Neural cell (in vitro differentiated cells): ENCODE measurements at regions not wholly inside any gene's neighbourhood (a gene's known extent, or its start where the extent isn't known, plus 50 kb on each side); places are given as distances from the start of the nearest gene placed in this dataset.

Source experiments
- H2AFZ ChIP-seq: fragments of 200-600, 300-800 bp; sonication (generic), shearing (Covaris generic); 2 replicates; pipeline ENCODE4 v1.6.0; 2014; ENCODE audit warnings: low read depth, mild to moderate bottlenecking, antibody characterized with exemption, low read length, moderate library complexity
- H3F3A ChIP-seq: fragments of 200-600 bp; shearing (Covaris generic); 2 replicates; pipeline ENCODE4 v1.6.1; 2016; ENCODE audit warnings: mild to moderate bottlenecking, moderate library complexity, mixed read lengths, antibody characterized with exemption, low read length; ENCODE audit not compliant: insufficient read depth, poor library complexity, severe bottlenecking
- H3K27ac ChIP-seq: fragments of 200-600, 300-800 bp; sonication (generic), shearing (Covaris generic); 2 replicates; pipeline ENCODE4 v1.5.1; 2014; ENCODE audit warnings: mild to moderate bottlenecking, low read length, moderate library complexity
- H3K27me3 ChIP-seq: fragments of 300-800, 200-600 bp; sonication (generic), shearing (Covaris generic); 2 replicates; pipeline ENCODE4 v1.6.0; 2014; ENCODE audit warnings: mild to moderate bottlenecking, low read depth, low read length, moderate library complexity; ENCODE audit not compliant: insufficient read depth
- H3K36me3 ChIP-seq: fragments of 300-800, 200-600 bp; sonication (generic), shearing (Covaris generic); 2 replicates; pipeline ENCODE4 v1.5.1; 2014; ENCODE audit warnings: mild to moderate bottlenecking, antibody characterized with exemption, low read length, moderate library complexity; ENCODE audit not compliant: insufficient read depth
- H3K4me2 ChIP-seq: fragments of 300-800, 200-600 bp; sonication (generic), shearing (Covaris generic); 2 replicates; pipeline ENCODE4 v1.6.0; 2014; ENCODE audit warnings: mild to moderate bottlenecking, low read length
- H3K4me3 ChIP-seq: fragments of 300-800, 200-600 bp; sonication (generic), shearing (Covaris generic); 2 replicates; pipeline ENCODE4 v1.5.1; 2014; ENCODE audit warnings: mild to moderate bottlenecking, low read length, moderate library complexity
- H3K79me2 ChIP-seq: fragments of 200-600 bp; shearing (Covaris generic); replicated peaks from 2 replicates; pipeline ENCODE4 v1.6.0; 2014; ENCODE audit warnings: mild to moderate bottlenecking, low read length, moderate library complexity; ENCODE audit not compliant: insufficient read depth
- H3K9ac ChIP-seq: fragments of 300-800, 200-600 bp; sonication (generic), shearing (Covaris generic); 2 replicates; pipeline ENCODE4 v1.6.1; 2016; ENCODE audit warnings: mild to moderate bottlenecking, low read length, mixed read lengths
- H3K9me2 ChIP-seq: fragments of 200-600 bp; shearing (Covaris generic); 2 replicates; pipeline ENCODE4 v1.6.1; 2016; ENCODE audit warnings: mild to moderate bottlenecking, low read length, mixed read lengths; ENCODE audit not compliant: insufficient read depth
- H3K9me3 ChIP-seq: fragments of 200-600, 300-800 bp; sonication (generic), shearing (Covaris generic); 2 replicates; pipeline ENCODE4 v1.6.1; 2016; ENCODE audit warnings: mild to moderate bottlenecking, mixed run types, low read length, moderate library complexity, mixed read lengths
- H4K20me1 ChIP-seq: fragments of 200-600 bp; shearing (Covaris generic); 2 replicates; pipeline ENCODE4 v1.6.1; 2016; ENCODE audit warnings: mild to moderate bottlenecking, mixed run types; ENCODE audit not compliant: insufficient read depth
- CTCF ChIP-seq: fragments of 450-650 bp; IDR thresholded peaks from 2 replicates; pipeline ENCODE4 v1.5.1; 2014; ENCODE audit warnings: antibody characterized with exemption, mild to moderate bottlenecking, moderate library complexity; ENCODE audit not compliant: poor library complexity, severe bottlenecking
- EP300 ChIP-seq: fragments of 450-650 bp; conservative IDR thresholded peaks from 2 replicates; pipeline ENCODE4 v1.6.1; 2014; ENCODE audit warnings: antibody characterized with exemption, mild to moderate bottlenecking, moderate library complexity; ENCODE audit not compliant: poor library complexity, severe bottlenecking
- EZH2 ChIP-seq: fragments of 200-600, 300-800 bp; shearing (Covaris generic), sonication (generic); IDR thresholded peaks from 2 replicates; pipeline ENCODE4 v1.6.1; 2014; ENCODE audit warnings: antibody characterized with exemption, low read length, borderline replicate concordance, mild to moderate bottlenecking; ENCODE audit not compliant: insufficient read depth, poor library complexity, severe bottlenecking
- MXI1 ChIP-seq: fragments of 450-650 bp; conservative IDR thresholded peaks from 2 replicates; pipeline ENCODE4 v1.6.1; 2014; ENCODE audit warnings: antibody characterized with exemption, mild to moderate bottlenecking; ENCODE audit not compliant: poor library complexity, severe bottlenecking
- POLR2AphosphoS5 ChIP-seq: IDR thresholded peaks from 2 replicates; pipeline ENCODE4 v1.6.1; 2012
- RAD21 ChIP-seq: fragments of 450-650 bp; conservative IDR thresholded peaks from 2 replicates; pipeline ENCODE4 v1.6.1; 2014; ENCODE audit warnings: antibody characterized with exemption, mild to moderate bottlenecking, moderate library complexity
- SMC3 ChIP-seq: fragments of 450-650 bp; conservative IDR thresholded peaks from 2 replicates; pipeline ENCODE4 v1.6.1; 2014; ENCODE audit warnings: antibody characterized with exemption, mild to moderate bottlenecking, moderate library complexity; ENCODE audit not compliant: poor library complexity
- TAF1 ChIP-seq: IDR thresholded peaks from 2 replicates; pipeline ENCODE4 v1.6.1; 2012; ENCODE audit warnings: low read depth
- TF ChIP-seq, protein P1 (sequence below): IDR thresholded peaks from 2 replicates; pipeline ENCODE4 v1.6.1; 2012; ENCODE audit warnings: borderline replicate concordance

GRCh38 chr10:44477046-44477425, 92.1 kb upstream of the CXCL12 start:
- Histone ChIP-seq H3F3A (no peaks in the 10 kb centered on the region), H3K9ac (no peak overlapping the region), H3K79me2 (no peaks in the 10 kb centered on the region), H3K27ac (no peak overlapping the region), H3K4me3 (no peak overlapping the region), H3K27me3 (no peaks in the 10 kb centered on the region), H3K9me3 (no peaks in the 10 kb centered on the region), H3K4me2 (no peak overlapping the region), H3K36me3 (no peaks in the 10 kb centered on the region), H2AFZ (no peak overlapping the region), H4K20me1 (no peaks in the 10 kb centered on the region), H3K9me2 (no peaks in the 10 kb centered on the region)
- TF ChIP-seq RAD21: no peak
- TF ChIP-seq POLR2AphosphoS5: no peak
- no peak for TF ChIP-seq EP300
- TF ChIP-seq, protein P1, sequence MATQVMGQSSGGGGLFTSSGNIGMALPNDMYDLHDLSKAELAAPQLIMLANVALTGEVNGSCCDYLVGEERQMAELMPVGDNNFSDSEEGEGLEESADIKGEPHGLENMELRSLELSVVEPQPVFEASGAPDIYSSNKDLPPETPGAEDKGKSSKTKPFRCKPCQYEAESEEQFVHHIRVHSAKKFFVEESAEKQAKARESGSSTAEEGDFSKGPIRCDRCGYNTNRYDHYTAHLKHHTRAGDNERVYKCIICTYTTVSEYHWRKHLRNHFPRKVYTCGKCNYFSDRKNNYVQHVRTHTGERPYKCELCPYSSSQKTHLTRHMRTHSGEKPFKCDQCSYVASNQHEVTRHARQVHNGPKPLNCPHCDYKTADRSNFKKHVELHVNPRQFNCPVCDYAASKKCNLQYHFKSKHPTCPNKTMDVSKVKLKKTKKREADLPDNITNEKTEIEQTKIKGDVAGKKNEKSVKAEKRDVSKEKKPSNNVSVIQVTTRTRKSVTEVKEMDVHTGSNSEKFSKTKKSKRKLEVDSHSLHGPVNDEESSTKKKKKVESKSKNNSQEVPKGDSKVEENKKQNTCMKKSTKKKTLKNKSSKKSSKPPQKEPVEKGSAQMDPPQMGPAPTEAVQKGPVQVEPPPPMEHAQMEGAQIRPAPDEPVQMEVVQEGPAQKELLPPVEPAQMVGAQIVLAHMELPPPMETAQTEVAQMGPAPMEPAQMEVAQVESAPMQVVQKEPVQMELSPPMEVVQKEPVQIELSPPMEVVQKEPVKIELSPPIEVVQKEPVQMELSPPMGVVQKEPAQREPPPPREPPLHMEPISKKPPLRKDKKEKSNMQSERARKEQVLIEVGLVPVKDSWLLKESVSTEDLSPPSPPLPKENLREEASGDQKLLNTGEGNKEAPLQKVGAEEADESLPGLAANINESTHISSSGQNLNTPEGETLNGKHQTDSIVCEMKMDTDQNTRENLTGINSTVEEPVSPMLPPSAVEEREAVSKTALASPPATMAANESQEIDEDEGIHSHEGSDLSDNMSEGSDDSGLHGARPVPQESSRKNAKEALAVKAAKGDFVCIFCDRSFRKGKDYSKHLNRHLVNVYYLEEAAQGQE: no peak
- no peak for TF ChIP-seq TAF1
- no peak for TF ChIP-seq SMC3
- TF ChIP-seq MXI1: no peak
- TF ChIP-seq EZH2: no peak
- no peak for TF ChIP-seq CTCF

DNA sequence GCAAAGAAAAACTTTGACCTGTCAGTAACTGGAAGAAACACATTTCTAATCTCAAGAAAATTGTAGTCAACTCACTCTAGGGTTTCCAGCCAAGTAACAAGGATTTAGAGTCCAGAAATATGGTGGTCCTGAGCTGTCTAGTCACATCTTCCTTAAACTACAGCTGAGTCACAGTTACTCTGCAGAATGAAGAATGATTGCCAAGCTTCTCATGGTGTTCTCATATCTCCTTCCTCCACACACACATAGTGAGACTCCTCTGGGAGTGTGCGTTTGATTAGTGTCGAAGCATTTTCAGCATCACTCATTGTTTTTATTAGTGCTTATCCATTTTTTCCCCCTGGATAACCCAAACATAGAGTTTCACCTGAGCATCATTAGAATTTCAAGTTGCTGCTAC, 93.1 kb upstream of the CXCL12 start:
- no peaks in the 10 kb centered on the region for H3K79me2 ChIP-seq
- no peaks in the 10 kb centered on the region for H4K20me1 ChIP-seq
- H3F3A ChIP-seq: no peaks in the 10 kb centered on the region
- H3K9ac ChIP-seq: no peak overlapping the region
- H3K27me3 ChIP-seq: no peaks in the 10 kb centered on the region
- no peak overlapping the region for H3K4me2 ChIP-seq
- no peak overlapping the region for H3K4me3 ChIP-seq
- no peak overlapping the region for H3K27ac ChIP-seq
- H3K9me2 ChIP-seq: no peaks in the 10 kb centered on the region
- no peak for TF ChIP-seq SMC3
- TF ChIP-seq, protein P1: no peak
- TF ChIP-seq CTCF: no peak
- no peak for TF ChIP-seq EP300
- TF ChIP-seq MXI1: no peak
- TF ChIP-seq POLR2AphosphoS5: no peak
- TF ChIP-seq TAF1: no peak
- TF ChIP-seq RAD21: no peak
- no peak for TF ChIP-seq EZH2
- H3K9me3 ChIP-seq: no peaks in the 10 kb centered on the region
- H3K36me3 ChIP-seq: no peaks in the 10 kb centered on the region
- no peak overlapping the region for H2AFZ ChIP-seq
